ENCODE measurements at regions not wholly inside any gene's neighbourhood (a gene's known extent, or its start where the extent isn't known, plus 50 kb on each side); places are given as distances from the start of the nearest gene placed in this dataset.

DNA sequence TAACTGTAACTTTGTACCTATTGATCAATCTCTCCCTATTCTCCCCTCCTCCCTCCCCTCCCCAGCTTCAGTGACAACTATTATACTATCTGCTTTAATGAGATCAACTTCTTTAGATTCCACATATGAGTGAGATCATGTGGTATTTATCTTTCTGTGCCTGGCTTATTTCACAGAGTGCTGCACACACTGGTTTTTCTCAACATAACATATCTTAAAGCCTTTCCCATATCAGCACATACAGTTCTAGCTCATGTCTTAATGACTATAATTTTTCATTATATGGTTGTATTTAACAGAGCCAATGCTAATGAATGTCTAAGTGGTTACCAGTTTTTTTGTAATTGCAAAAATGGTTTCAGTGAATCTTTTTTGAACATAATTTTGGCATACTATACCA, 340.3 kb upstream of the DDI1 start:
- H3K27me3 ChIP-seq: no peaks in the 10 kb centered on the region
- no peak overlapping the region for H3K27ac ChIP-seq
- H3K4me3 ChIP-seq: no peak overlapping the region
- H3K4me1 ChIP-seq: no peaks in the 10 kb centered on the region
- H3K36me3 ChIP-seq: no peaks in the 10 kb centered on the region
- TF ChIP-seq Cebpa-rat (IDR thresholded peaks at IDR 0.05): no peak
- peaks cover 5 to 10% (median 8%) of the 10 kb centered on the region in 11 experiments; a peak in 12 of 22 replicates for H3K9me3 ChIP-seq (replicated peaks in 1 of 11)
- no peaks in the 10 kb centered on the region for H4K20me1 ChIP-seq
- no peak overlapping the region for H3K4me2 ChIP-seq
- H3K9ac ChIP-seq: no peak overlapping the region

DNA sequence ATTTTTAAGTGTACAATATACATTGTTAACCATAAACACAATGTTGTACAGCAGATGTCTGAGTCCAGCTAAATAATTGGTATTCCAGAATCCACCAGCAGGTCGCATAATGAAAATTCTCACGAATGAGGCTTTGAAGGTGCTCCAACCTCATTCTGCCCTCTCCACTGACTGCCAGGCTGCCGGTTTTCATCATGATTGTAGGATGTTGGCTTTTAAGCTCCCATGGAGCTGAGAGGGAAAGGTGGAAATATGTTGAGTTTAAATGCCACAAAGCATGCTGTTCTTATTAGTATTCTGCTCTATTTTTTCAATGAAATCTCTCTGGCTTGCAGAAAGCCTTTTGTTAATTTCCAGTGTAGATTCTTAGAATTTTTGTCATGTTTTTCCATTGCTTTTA, 337.2 kb upstream of the DDI1 start:
- Histone ChIP-seq H3K4me3 (no peak overlapping the region), H3K36me3 (no peaks in the 10 kb centered on the region), H4K20me1 (no peaks in the 10 kb centered on the region), H3K27ac (no peak overlapping the region), H3K4me2 (no peak overlapping the region), H3K27me3 (no peaks in the 10 kb centered on the region), H3K4me1 (no peaks in the 10 kb centered on the region), H3K9me3 (replicated peaks in 1 of 11) (peaks cover 5 to 10% (median 8%) of the 10 kb centered on the region in 11 experiments; a peak in 12 of 22 replicates), H3K9ac (no peak overlapping the region)
- TF ChIP-seq Cebpa-rat (IDR thresholded peaks at IDR 0.05): no peak

DNA sequence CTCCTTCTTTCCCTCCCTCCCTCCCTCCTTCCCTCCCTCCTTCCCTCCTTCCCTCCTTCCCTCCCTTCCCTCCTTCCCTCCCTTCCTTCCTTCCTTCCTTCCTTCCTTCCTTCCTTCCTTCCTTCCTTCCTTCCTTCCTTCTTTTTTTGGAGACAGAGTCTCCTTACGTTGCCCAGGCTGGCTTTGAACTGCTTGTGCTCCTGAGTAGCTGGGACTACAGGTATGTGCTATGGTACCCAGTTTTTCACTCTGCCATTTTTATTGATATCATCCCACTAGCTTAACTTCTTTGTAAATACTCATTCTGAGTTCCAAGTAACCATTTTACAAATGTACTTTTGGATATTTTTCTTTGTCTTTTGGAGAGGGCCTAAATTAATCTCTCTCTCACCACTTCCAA, 336.8 kb upstream of the DDI1 start:
- H3K27me3 ChIP-seq: no peaks in the 10 kb centered on the region
- no peak overlapping the region for H3K4me2 ChIP-seq
- H3K4me1 ChIP-seq: no peaks in the 10 kb centered on the region
- H3K9me3 ChIP-seq (replicated peaks in 1 of 11): peaks cover 5 to 10% (median 8%) of the 10 kb centered on the region in 11 experiments; a peak in 12 of 22 replicates
- no peak overlapping the region for H3K9ac ChIP-seq
- H3K27ac ChIP-seq: no peak overlapping the region
- no peaks in the 10 kb centered on the region for H3K36me3 ChIP-seq
- TF ChIP-seq Cebpa-rat (IDR thresholded peaks at IDR 0.05): no peak
- no peak overlapping the region for H3K4me3 ChIP-seq
- no peaks in the 10 kb centered on the region for H4K20me1 ChIP-seq

DNA sequence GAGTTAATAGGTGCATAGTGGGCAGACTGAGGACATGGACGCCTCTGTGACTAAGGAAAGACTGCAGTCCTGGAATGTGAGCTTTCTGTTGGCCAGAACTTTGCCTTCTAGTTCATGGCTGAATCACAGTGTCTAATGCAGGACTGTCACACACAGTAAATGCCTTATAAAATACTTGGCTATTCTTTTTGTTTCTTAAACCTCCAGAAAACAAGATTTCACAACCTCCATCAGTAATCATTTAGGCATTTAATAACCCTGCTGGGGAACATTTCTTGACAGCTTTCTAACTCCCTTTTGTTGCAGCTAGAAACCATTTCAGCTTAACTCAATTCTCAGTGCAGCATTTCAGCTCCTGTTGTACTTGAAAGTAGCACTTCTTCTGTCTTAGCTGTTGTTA, 335.8 kb upstream of the DDI1 start:
- Histone ChIP-seq H3K36me3 (no peaks in the 10 kb centered on the region), H3K4me3 (no peak overlapping the region), H3K9ac (no peak overlapping the region), H3K9me3 (replicated peaks in 1 of 11) (peaks cover 5 to 10% (median 8%) of the 10 kb centered on the region in 11 experiments; a peak in 12 of 22 replicates), H4K20me1 (no peaks in the 10 kb centered on the region), H3K27ac (no peak overlapping the region), H3K27me3 (no peaks in the 10 kb centered on the region), H3K4me2 (no peak overlapping the region), H3K4me1 (no peaks in the 10 kb centered on the region)
- no peak for TF ChIP-seq Cebpa-rat (IDR thresholded peaks at IDR 0.05)

DNA sequence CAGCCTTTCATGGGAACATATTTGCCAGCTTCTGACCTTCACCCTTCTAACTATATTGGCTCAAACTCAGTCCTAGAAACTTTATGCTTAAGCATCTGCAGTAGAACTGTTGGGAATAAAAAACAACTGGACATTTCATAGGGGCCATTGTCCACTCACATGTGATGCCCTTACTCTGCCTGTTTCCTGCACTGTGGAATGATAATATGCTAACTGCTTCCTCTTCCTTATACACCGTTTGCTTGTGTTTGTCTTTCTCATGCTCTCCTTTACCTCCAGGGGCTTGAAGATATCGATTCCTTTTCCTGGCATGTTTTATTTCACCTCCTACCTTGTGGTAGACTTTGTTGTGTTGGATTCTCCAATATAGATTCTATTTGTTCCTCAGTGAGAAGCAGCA, 333.0 kb upstream of the DDI1 start:
- no peak for TF ChIP-seq Cebpa-rat (IDR thresholded peaks at IDR 0.05)
- H3K9ac ChIP-seq: no peak overlapping the region

DNA sequence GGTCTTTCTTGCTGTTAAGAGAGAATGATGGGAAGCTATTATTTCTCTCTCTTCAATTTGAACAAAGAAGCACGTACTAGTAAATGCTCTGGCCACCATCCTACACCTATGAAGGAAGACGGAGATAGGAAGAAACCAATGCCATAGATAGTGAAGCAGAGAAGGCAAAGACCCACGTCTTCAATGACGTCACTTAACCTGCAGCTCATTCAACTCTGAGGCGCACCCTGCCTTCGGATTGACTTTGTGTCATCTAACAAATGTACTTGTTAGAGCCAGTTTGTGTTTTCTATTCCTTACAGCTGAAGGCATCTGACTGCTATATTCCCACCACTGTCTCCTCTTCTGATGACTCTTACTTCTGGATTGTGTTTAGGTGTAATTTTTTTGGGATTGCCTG, 332.5 kb upstream of the DDI1 start:
- no peak for TF ChIP-seq Cebpa-rat (IDR thresholded peaks at IDR 0.05)
- peaks cover 0 to 10% (median 4%) of the 10 kb centered on the region in 11 experiments; a peak in 12 of 22 replicates for H3K9me3 ChIP-seq (replicated peaks in 1 of 11)

More for the DNA sequence above, 333.0 kb upstream of the DDI1 start:
- no peaks in the 10 kb centered on the region for H3K4me1 ChIP-seq
- H3K9me3 ChIP-seq (replicated peaks in 1 of 11): peaks cover 0 to 5% (median 0%) of the 10 kb centered on the region in 11 experiments; a peak in 3 of 22 replicates
- no peaks in the 10 kb centered on the region for H3K27me3 ChIP-seq
- H3K4me3 ChIP-seq: no peak overlapping the region
- no peaks in the 10 kb centered on the region for H4K20me1 ChIP-seq
- no peak overlapping the region for H3K4me2 ChIP-seq
- no peaks in the 10 kb centered on the region for H3K36me3 ChIP-seq
- no peak overlapping the region for H3K27ac ChIP-seq

DNA sequence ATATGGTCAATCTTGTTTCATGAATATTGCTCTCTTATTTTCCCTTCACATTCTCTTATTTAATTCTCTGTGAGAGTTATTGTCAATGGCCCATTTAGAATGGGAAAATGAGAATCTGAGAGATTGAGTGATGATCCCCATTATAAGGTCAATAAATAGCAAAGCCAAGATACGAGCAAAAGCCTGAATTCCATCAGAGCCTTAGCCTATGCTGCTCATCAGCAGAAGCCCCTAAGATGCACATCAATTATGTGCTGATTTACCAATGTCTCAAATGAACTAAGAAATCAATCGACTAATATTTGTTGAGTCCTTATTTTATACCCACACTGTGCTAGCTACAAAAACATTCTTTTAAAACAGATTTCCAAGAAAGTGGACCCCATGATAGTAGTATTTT, 330.8 kb upstream of the DDI1 start:
- H3K4me3 ChIP-seq: no peak overlapping the region
- H3K36me3 ChIP-seq: no peaks in the 10 kb centered on the region
- no peak overlapping the region for H3K9ac ChIP-seq
- H4K20me1 ChIP-seq: no peaks in the 10 kb centered on the region
- no peak overlapping the region for H3K4me2 ChIP-seq
- TF ChIP-seq Cebpa-rat (IDR thresholded peaks at IDR 0.05): no peak
- no peaks in the 10 kb centered on the region for H3K4me1 ChIP-seq
- peaks cover 10 to 27% (median 20%) of the 10 kb centered on the region in 11 experiments for H3K9me3 ChIP-seq (replicated peaks in 1 of 11)
- H3K27me3 ChIP-seq: no peaks in the 10 kb centered on the region
- no peak overlapping the region for H3K27ac ChIP-seq

More for the DNA sequence above, 332.5 kb upstream of the DDI1 start:
- H3K4me1 ChIP-seq: no peaks in the 10 kb centered on the region
- no peak overlapping the region for H3K4me3 ChIP-seq
- no peak overlapping the region for H3K4me2 ChIP-seq
- H3K27me3 ChIP-seq: no peaks in the 10 kb centered on the region
- no peak overlapping the region for H3K9ac ChIP-seq
- no peak overlapping the region for H3K27ac ChIP-seq
- H4K20me1 ChIP-seq: no peaks in the 10 kb centered on the region
- H3K36me3 ChIP-seq: no peaks in the 10 kb centered on the region

DNA sequence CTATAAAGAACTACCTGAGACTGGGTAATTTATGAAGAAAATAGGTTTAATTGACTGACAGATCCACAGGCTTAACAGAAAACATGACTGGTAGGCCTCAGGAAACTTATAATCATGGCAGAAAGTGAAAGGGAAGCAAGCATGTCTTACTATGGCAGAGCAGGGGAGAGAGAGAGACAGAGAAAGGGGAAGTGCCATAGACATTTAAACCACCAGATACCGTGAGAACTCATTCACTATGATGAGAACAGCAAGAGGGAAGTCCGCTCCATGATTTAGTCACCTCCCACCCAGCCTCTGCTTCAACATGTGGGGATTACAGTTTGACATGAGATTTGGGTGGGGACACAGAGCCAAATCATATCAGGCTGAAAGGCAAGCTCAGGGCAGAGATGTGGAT, 327.1 kb upstream of the DDI1 start:
- no peak for TF ChIP-seq Cebpa-rat (IDR thresholded peaks at IDR 0.05)
- H3K9ac ChIP-seq: no peak overlapping the region

DNA sequence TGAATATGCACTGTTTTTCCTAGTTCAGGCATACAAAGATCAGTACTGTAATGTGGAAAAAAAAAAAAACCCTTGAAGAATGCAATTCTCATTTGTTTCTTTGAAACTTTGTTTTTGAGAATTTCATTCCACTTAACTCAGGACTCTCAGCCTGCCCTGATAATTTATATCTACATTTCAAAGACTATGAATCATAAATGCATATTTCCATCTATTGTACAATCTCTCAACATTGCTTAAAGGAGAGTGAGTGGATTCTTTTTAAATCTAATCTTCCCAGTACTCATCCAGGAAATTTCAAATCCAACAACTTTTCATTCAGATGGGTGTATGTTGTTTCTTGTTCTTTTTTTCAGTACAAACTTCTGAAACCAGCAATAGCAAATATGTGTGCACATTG, 322.2 kb upstream of the DDI1 start:
- Histone ChIP-seq H3K4me3 (no peak overlapping the region), H3K27ac (no peak overlapping the region), H3K36me3 (no peaks in the 10 kb centered on the region), H4K20me1 (no peaks in the 10 kb centered on the region), H3K4me2 (no peak overlapping the region), H3K9me3 (replicated peaks in 1 of 11) (peaks cover 23 to 38% (median 32%) of the 10 kb centered on the region in 11 experiments), H3K4me1 (peaks cover 0 to 13% (median 10%) of the 10 kb centered on the region in 10 experiments; a peak in 17 of 20 replicates), H3K27me3 (no peaks in the 10 kb centered on the region), H3K9ac (no peak overlapping the region)
- TF ChIP-seq Cebpa-rat (IDR thresholded peaks at IDR 0.05): no peak

More for the DNA sequence above, 327.1 kb upstream of the DDI1 start:
- H3K9me3 ChIP-seq (replicated peaks in 1 of 11): peaks cover 29 to 42% (median 35%) of the 10 kb centered on the region in 11 experiments
- no peaks in the 10 kb centered on the region for H3K36me3 ChIP-seq
- H3K27me3 ChIP-seq: no peaks in the 10 kb centered on the region
- no peak overlapping the region for H3K4me2 ChIP-seq
- no peaks in the 10 kb centered on the region for H4K20me1 ChIP-seq
- H3K27ac ChIP-seq: peak overlapping the region in 1 of 11 experiments; percentile 29; a peak in 1 of 22 replicates
- H3K4me1 ChIP-seq: peaks cover 0 to 13% (median 10%) of the 10 kb centered on the region in 10 experiments; a peak in 17 of 20 replicates
- H3K4me3 ChIP-seq: no peak overlapping the region

DNA sequence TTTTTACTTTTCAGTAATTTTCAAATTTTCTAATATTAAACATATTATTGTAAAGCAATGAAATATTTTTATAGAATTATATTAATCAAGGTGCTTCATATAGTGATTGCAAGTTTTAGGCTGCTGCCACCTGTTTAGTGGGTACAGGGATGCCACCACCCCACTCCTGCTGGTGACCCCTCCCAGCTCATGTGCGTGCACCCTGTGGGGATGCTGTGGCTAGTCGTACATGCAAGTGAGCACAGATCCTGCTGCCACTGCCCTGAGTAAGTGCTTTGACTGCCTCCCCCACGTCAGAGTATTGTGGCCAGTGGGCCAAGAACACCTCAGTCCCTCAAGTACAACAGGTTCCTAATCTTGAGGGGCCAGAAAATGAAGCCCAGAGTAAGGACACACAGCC, 320.1 kb upstream of the DDI1 start:
- H4K20me1 ChIP-seq: no peaks in the 10 kb centered on the region
- no peak overlapping the region for H3K27ac ChIP-seq

More for the DNA sequence above, 320.1 kb upstream of the DDI1 start:
- H3K4me2 ChIP-seq: no peak overlapping the region
- H3K27me3 ChIP-seq: no peaks in the 10 kb centered on the region
- TF ChIP-seq Cebpa-rat (IDR thresholded peaks at IDR 0.05): no peak
- H3K4me1 ChIP-seq: peaks cover 0 to 13% (median 10%) of the 10 kb centered on the region in 10 experiments; a peak in 17 of 20 replicates
- no peaks in the 10 kb centered on the region for H3K36me3 ChIP-seq
- H3K9ac ChIP-seq: no peak overlapping the region
- peaks cover 2 to 19% (median 14%) of the 10 kb centered on the region in 11 experiments; a peak in 14 of 22 replicates for H3K9me3 ChIP-seq (replicated peaks in 1 of 11)
- no peak overlapping the region for H3K4me3 ChIP-seq
